GM18873 (cell line): ENCODE measurements at regions not wholly inside any gene's neighbourhood (a gene's known extent, or its start where the extent isn't known, plus 50 kb on each side); places are given as distances from the start of the nearest gene placed in this dataset.
A peak's percentile ranks its signal among the peaks of the same experiment; 100 is the strongest.

ENCODE experiments used
- ATAC-seq: cut with Tn5 transposase; IDR thresholded peaks from one replicate; pipeline ENCODE4 v1.9.1; 2021; ENCODE audit warnings: mild to moderate bottlenecking, moderate library complexity, moderate number of reproducible peaks; ENCODE audit not compliant: unreplicated experiment, low FRiP score

- no peak for ATAC-seq
These were observed 390.3 kb downstream of the GPD2 start for GRCh38 chr2:156826341-156826933.

GRCh38 chr2:156834431-156834830 lies 398.3 kb downstream of the GPD2 start:
- ATAC-seq, result no peak

DNA sequence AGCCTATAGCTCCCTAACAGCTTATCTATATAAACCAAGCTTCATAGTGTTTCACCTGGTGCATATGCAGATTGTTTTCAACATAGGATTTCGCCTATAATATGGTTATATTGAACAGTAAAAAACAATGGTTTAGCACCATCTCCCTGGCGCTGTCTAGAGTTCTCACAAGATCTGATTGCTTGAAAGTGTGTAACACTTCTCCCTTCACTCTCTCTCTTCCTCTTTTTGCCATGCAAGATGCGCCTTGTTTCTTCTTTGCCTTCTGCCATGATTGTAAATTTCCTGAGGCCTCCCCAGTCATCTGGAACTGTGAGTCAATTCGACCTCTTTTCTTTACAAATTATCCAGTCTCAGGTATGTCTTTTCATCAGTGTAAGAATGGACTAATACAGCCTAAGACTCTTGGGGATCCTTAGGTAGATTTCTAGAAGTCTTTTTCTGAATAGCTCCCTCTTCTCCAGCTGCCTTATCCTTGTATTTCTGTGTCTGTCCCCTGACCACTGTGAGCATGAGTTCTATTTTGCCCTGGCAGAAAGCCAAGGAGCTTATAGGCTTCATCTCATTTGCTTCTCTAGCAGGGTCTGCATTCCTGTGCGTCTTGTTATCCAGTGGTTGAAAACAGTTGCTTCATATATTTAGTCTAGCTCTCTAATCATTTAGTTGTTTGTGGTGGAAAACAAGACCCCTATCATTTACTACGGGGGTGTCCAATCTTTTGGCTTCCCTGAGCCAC lies 401.6 kb downstream of the GPD2 start:
- no peak for ATAC-seq

DNA sequence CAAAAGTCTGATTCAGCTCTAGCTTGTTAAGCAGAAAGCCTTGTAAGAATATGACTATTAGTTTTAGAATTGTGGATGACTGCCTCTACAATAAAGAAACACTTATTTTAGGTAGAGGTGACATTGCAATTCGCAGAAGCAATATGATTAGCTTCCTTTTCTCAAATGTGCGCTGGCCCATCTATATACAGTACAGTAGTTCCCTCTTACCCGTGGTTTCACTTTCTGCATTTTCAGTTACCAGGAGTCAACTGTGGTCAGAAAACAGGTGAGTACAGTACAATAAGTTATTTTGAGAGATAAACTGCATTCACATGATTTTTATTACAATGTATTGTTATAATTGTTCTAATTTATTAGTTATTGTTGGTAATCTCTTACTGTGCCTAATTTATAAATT lies 405.1 kb downstream of the GPD2 start:
- no peak for ATAC-seq

GRCh38 chr2:156845806-156846558 lies 409.8 kb downstream of the GPD2 start:
- ATAC-seq, result no peak

- ATAC-seq, result no peak
These were observed 405.3 kb upstream of the GALNT5 start for GRCh38 chr2:156852210-156852609.

GRCh38 chr2:156852681-156853080 lies 404.8 kb upstream of the GALNT5 start:
- no peak for ATAC-seq

- ATAC-seq, result no peak
These were observed 393.2 kb upstream of the GALNT5 start for GRCh38 chr2:156864325-156864724.

DNA sequence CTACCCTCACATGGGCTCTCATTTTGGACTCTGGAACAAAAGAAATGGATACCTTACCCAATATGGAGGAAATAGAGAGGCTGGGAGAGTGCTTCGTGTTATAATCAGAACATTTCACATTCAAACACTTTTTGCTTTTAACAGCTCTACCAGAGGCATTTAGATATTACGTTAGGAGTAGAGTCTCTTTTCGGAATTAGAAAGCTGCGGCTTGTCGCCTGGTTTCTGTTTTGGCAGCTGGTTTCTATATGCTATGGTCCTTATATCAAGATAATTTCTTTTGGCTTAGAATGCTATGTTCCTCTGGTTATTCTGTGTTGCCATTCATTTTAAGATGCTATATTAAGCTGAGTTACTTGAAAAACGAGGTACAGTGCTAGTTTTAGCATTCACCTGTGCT lies 392.8 kb upstream of the GALNT5 start:
- no peak for ATAC-seq

- no peak for ATAC-seq
These were observed 390.3 kb upstream of the GALNT5 start for GRCh38 chr2:156867201-156867600.

DNA sequence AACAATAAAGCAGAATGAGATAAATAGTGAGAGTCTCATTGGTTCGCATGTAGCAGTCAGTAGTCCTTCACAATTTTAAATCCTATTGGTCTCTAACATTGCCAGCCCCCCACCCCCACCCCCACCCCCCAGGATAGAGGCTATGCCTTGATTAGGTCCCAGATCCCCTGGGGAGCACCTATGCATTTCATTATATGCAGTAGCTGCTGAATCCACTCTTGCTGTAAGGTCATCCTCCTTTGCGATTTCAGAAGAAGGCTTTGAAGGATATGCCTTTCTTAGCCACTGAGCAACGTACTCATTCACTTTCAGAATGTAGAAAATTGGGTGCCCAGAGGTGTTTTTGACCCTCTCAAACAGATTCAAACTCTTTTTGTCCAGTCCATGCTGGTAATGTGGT lies 382.8 kb upstream of the GALNT5 start:
- no peak for ATAC-seq

GRCh38 chr2:156883804-156884203 lies 373.7 kb upstream of the GALNT5 start:
- ATAC-seq, result no peak

GRCh38 chr2:156884216-156884615 lies 373.3 kb upstream of the GALNT5 start:
- ATAC-seq, result no peak

GRCh38 chr2:156890529-156891148 lies 366.9 kb upstream of the GALNT5 start:
- ATAC-seq, result no peak

DNA sequence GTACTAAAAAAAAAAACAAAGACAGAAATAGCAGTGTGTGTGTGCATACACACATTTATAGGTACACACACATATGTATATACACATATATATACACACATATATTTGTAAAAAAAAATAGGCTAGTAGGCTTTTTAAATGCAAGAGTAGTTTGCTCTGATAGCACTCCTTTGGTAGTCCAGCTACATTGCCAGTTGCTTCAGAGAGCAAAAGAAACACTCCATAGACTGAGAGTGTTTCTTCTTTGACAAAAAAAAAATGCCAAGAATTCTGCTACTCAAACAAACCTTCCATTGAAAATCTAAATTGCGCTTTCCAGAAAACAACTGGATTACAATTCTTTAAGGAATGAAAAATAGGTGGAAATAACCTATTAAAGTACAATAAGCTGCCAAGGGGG lies 365.9 kb upstream of the GALNT5 start:
- no peak for ATAC-seq

- no peak for ATAC-seq
These were observed 364.8 kb upstream of the GALNT5 start for GRCh38 chr2:156892467-156893281.

DNA sequence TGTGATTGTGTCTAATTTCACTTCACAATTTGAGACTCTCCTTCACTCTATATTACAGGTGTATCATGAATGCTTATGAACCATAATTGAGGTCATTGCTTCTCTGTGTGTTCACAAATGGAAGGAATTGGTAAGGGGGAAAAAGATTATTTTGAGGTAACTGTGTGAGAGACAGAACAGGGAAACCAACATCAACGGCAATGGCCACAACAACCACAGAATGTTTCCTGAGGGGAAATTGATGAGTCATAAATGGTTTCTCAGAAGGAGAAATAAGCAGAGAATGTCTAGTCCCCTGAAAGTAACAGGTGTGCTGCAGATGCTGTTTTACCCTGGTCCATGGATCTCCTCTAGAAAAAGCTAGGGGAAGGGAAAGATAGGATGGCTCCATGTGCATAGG lies 361.2 kb upstream of the GALNT5 start:
- peak; percentile 98 for ATAC-seq

DNA sequence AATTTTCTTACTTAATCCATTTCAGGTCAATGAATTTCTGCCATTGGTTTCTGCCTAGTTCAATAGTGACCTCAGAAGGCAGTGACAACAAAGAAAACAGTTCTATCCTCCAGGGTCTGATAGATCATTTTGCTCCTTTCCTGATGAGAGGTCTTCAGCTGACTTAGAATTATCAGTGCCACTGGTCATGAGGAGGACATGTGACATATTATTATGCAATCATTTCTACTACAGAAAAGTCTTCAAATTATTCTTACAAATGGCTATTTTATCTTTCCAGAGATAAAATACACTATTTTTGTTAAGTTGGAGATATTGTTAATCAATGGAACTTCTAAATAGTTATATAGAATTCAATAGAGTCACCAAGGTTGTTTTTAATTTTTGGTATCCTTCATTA lies 360.0 kb upstream of the GALNT5 start:
- no peak for ATAC-seq

- ATAC-seq, result no peak
These were observed 356.0 kb upstream of the GALNT5 start for GRCh38 chr2:156901373-156902031.

GRCh38 chr2:156903335-156903734 lies 354.2 kb upstream of the GALNT5 start:
- no peak for ATAC-seq
